T-helper 1 cell treated with Interleukin-12 subunit alpha and Interleukin-12 subunit beta and Interleukin-4 antibody, amounts not matched to agents 30 ng/mL and 1 ng/mL, for 36 hours (primary cell): ENCODE measurements at regions not wholly inside any gene's neighbourhood (a gene's known extent, or its start where the extent isn't known, plus 50 kb on each side); places are given as distances from the start of the nearest gene placed in this dataset.
"Not testable (repeated sequence)": the region's sequence is repeated elsewhere in the genome, so short reads cannot be mapped to it uniquely, and the experiment has no call there.

Source experiments
- intact Hi-C: fragments of 100-400 bp; cut with micrococcal nuclease; formaldehyde crosslinking; loops from one replicate; pipeline ENCODE4 v1.15.1; 2024

DNA sequence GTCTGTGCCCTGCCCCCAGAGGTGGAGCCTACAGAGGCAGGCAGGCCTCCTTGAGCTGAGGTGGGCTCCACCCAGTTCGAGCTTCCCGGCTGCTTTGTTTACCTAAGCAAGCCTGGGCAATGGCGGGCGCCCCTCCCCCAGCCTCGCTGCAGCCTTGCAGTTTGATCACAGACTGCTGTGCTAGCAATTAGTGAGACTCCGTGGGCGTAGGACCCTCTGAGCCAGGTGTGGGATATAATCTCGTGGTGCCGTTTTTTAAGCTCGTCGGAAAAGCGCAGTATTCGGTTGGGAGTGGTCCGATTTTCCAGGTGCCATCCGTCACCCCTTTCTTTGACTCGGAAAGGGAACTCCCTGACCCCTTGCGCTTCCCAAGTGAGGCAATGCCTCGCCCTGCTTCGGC is 383.1 kb upstream of the ZEB2 start:
- intact Hi-C loops, result not testable (repeated sequence)

- intact Hi-C loops, result not testable (repeated sequence)
These were observed 381.5 kb upstream of the ZEB2 start for GRCh38 chr2:144901386-144901785.

DNA sequence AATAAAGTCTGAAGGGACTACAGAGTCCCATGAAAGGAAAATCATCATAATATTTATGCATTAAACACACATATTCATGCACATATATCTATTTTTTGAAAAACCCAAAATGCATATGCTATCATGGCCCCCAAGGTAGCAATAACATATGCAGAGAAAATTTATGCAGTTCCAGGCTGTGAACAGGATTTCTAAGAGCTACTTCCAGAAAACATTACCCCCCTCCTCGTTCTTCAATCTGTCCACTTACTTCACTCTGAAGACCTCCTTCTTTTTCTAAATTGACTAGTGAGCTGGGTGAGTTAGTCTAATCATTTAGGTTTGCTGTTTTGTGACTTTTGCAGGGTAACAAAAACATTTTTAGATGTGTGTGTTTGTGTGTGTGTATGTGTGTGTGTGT is 376.4 kb upstream of the ZEB2 start:
- intact Hi-C loops, result no loop called here

DNA sequence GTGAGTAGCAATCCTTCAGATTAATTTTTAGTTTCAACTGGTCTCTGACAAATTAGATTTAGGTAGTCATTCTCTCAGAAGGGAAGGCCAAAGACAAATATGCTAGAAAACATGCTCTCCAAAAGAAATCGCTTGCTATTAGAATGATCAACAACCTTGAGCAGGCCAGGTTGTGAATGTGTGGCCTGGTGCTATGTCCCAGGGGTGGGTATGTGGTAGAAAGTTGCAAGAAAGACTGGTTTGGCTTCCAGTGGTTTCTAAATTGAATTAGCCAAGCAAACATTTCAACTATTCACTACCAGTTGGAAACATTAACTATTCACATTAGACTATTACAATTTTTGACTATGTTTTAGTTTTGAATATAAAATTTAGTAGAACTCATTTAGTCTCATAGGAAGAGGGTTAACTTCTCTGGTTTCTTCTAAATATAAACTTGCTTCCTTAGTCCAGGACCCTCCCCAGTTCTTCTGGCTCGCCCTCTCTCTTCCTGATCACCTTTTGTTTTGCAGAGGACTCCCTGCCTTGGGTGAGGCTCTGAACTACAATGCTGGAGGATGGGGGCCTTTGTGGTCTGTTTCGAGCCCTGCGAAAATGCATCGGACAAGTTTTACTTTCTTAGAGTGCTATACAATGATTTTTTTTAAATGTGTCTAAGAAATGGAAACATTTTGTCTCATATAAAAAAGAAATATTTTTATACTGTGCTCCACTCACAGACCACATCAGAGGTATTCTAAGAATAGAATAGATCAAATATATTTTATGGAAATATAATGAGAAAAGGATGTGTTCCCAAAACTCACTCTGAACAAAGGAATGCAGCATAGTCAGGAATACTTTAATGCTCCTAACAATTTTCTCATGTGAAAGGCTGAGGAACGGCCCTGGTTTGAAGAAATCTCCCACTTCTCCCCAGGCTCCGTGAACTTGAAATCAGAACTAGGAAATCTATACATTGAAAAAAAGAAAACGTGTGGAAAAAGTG is 375.0 kb upstream of the ZEB2 start:
- intact Hi-C loops, result no loop called here

DNA sequence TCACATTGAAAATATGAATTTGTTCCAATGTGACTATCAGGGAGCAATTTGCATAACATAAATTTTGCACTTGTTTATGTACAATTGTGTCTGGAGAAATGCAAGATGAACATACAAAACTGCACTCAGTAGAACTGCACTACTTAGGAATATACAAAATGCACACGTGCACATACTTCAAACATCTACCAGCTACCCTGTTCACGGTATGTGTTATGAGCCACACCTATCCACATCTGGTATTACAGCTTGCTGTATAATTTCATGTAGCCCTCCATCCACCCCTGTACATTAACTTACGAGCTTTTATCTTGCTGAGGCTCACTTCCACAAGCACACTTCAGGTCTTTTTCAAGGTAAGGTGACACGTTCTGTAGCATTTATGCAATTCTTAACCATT is 373.5 kb upstream of the ZEB2 start:
- intact Hi-C loops, result no loop called here

DNA sequence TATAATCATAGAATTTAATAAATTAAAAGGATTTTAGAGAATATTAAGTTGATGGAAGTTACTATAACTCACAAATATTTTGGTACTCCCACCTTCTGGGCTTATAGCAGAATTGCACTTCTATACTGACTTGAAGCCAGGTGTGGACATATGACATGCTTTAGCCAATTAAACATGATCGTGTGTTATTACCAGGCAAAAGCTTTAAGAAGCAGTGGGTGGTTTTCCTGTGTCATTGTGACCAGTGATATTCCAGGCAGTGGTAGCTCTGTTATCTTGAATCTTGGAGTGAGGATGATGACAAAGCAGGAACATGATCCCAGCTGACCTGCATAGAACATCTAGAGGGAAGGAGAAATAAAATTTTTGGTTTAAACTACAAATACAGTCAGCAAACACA is 370.9 kb upstream of the ZEB2 start:
- intact Hi-C loops, result no loop called here

DNA sequence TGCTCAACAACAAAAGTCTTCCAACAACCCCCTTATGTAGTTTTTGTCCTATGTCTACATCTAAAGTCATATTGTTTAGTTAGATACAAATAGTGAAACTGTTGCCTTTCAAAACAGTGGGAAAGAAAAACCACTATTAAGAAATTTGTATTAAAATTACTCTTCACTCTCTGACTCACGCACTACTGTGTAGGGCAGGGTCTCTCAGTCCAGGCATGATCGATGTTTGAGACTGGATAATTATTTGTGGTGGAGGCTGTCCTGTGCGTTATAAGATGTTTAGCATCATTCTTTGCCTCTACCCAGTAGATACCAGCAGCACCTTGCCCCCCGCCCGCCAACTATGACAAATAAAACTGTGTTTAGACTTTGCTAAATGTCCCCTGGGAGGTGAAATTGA is 369.4 kb upstream of the ZEB2 start:
- intact Hi-C loops, result no loop called here

DNA sequence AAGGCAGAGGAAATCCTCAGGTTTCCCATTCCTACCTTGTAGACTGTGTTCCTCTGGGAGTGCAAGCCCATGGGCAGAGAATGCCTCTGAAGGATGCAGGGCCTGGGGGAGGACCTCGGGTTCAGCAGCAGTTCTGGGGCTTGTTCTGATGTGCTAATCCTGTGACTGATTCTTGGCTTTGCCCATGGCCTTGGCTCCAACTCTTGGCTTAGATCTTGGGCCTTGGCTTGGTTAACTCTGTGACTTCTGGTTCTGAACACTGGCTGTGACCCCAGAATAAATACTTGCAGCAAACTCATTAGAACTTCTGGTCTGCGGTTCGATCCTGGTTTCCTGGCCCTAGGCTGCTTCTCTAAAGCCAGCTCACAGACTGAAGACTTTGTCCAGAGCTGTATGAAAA is 366.9 kb upstream of the ZEB2 start:
- intact Hi-C loops, result no loop called here

- intact Hi-C loops, result no loop called here
These were observed 358.0 kb upstream of the ZEB2 start for GRCh38 chr2:144877893-144878292.

DNA sequence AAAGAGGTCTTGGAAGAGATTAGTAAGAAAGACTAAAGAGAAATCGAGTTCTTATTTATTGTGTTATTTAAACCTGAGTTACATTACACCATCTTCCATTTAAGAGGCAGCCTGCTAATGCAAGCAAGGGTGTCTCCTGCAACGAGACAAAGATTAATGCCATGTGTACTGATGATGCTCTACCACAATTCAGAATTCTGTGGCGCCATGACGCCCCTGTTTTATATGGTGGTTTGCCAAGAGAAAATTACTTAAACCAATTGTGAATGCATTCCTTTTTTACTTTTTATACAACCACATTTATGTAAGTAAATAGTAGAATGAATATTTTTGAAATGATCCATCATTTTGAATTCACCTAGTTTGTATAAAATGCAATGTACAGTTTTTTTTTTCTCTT is 356.1 kb upstream of the ZEB2 start:
- intact Hi-C loops, result no loop called here

GRCh38 chr2:144875290-144875969 is 355.5 kb upstream of the ZEB2 start:
- intact Hi-C loops, result no loop called here

GRCh38 chr2:144865670-144866069 is 345.8 kb upstream of the ZEB2 start:
- intact Hi-C loops, result no loop called here

GRCh38 chr2:144859716-144860115 is 339.8 kb upstream of the ZEB2 start:
- intact Hi-C loops, result no loop called here

DNA sequence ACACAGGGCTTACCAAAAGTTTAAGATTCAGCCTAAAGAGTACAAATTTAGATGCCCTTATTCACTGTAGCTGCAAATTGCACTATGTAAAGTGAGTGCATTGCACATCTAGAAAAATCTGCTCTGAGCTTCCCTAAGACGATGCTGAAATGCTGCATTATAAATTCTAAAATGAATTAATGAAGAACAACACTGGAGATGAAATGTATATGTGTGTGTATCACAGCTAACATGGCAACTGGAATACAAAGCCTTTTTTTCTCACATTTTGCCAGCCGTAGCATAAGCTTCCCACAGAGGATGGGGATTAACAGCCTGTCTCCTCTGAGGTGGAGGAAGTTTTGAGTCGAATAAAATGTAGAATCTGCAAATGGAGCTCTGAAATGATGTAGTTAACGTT is 338.3 kb upstream of the ZEB2 start:
- intact Hi-C loops, result no loop called here

DNA sequence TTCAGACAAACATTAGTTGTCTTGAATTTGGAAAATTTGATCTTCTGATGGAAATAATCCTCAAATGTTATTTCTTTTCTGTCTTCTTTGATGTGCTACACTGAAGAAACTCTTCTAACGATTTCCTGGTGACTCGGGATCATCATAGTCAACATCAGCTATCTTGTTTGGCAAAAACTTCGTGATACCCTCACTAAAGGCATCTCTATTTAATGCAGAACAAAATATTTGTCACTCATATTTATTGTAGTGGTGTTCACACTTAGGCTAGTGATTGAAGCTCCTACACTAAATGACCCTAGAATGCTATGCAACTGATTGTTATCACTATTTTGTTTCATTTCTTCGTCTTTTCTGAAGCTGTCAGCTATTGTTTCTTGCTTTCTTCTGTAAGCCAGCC is 334.7 kb upstream of the ZEB2 start:
- intact Hi-C loops, result no loop called here

DNA sequence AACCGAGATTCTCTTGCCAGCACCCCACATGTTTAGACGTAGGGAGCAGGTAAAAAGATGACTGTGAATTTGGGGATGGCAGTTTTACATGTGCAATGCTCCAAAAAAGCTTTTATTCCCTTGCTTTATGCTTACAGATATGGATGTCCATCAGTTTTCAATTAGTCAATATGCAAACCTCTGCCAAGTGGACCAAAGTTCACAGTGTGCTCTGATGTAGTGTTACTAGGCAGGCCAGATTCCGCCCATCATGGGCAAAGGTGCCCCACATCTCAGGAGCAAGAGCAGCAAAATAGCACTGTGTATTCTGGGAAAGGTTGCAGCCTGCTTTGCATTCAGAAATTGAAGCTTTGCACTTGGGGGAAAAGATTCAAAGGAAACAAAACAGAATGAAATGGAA is 329.7 kb upstream of the ZEB2 start:
- intact Hi-C loops, result no loop called here

DNA sequence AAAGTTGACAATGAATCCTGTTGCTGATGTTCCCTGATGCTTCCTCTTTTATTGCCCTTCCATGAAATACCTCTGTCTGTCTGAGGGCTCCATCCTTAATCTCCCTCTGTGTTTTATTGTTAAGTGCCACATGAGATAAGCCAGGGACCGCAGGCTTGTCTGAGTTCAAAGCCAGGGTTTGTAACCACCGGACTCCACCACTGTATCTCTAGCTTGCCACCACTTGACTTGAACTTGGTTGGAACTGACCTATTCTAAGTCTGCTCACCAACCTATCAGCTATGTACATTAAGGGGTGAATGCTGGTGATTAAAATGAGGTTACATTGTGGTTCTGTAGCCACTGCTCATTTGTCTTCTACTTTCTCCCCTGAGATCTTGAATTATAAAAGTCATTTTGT is 328.5 kb upstream of the ZEB2 start:
- intact Hi-C loops, result no loop called here

GRCh38 chr2:144847347-144848080 is 327.6 kb upstream of the ZEB2 start:
- intact Hi-C loops, result no loop called here

GRCh38 chr2:144836635-144837350 is 316.9 kb upstream of the ZEB2 start:
- intact Hi-C loops, result no loop called here

- intact Hi-C loops, result no loop called here
These were observed 315.9 kb upstream of the ZEB2 start for GRCh38 chr2:144835634-144836350.
